ENCODE measurements at regions not wholly inside any gene's neighbourhood (a gene's known extent, or its start where the extent isn't known, plus 50 kb on each side); places are given as distances from the start of the nearest gene placed in this dataset.

- no peak for TF ChIP-seq CTCF (IDR thresholded peaks at IDR 0.05)
- no peak for TF ChIP-seq POLR2AphosphoS5 (IDR thresholded peaks at IDR 0.05)
- no peak for TF ChIP-seq POLR2A (IDR thresholded peaks at IDR 0.05)
Observed at GRCh38 chr7:98528079-98528478, 89.0 kb upstream of the NPTX2 start.
